IMR-90 (cell line): ENCODE measurements at regions not wholly inside any gene's neighbourhood (a gene's known extent, or its start where the extent isn't known, plus 50 kb on each side); places are given as distances from the start of the nearest gene placed in this dataset.

Experiments used
- ATAC-seq: fragments of 200-7000 bp; cut with Tn5 transposase; 2 replicates; pipeline ENCODE4 v1.9.1; 2020; ENCODE audit warnings: low read depth, mild to moderate bottlenecking, moderate library complexity
- BruUV-seq: library from RNA; stranded (reverse); fragments of 400-500 nt; replicated peaks from 2 replicates; lab custom pipeline; 2021; lab: Mats Ljungman, UMichigan
- CTCF ChIA-PET: fragments of 300-600 bp; formaldehyde crosslinking; extraction: SDS; loops from one replicate; lab custom pipeline; 2021; ENCODE audit warnings: antibody characterized with exemption; lab: Yijun Ruan, JAX
- POLR2A ChIA-PET: fragments of 300-600 bp; sonication (Branson Sonifier 250); formaldehyde crosslinking; loops from one replicate; lab custom pipeline; 2022; ENCODE audit warnings: antibody characterized with exemption; ENCODE audit not compliant: unreplicated experiment; lab: Charles Lee
- DNase-seq: peaks from one replicate; pipeline ENCODE4 v3.0.0; 2013
- H2AFZ ChIP-seq: replicated peaks from 2 replicates; pipeline ENCODE3; 2013; ENCODE audit warnings: low read length, mild to moderate bottlenecking; ENCODE audit not compliant: poor library complexity
- H2AK5ac ChIP-seq: 2 replicates; pipeline ENCODE4 v1.6.1; 2013; ENCODE audit warnings: low read depth, low read length, inconsistent platforms
- H2AK9ac ChIP-seq: replicated peaks from 2 replicates; pipeline ENCODE3; 2013; ENCODE audit warnings: mild to moderate bottlenecking, low read depth, low read length, moderate library complexity; ENCODE audit not compliant: poor library complexity
- H2BK120ac ChIP-seq: 2 replicates; pipeline ENCODE4 v1.6.1; 2013; ENCODE audit warnings: low read depth, low read length, inconsistent platforms
- H2BK15ac ChIP-seq: 3 replicates; pipeline ENCODE4 v1.6.1; 2013; ENCODE audit warnings: low read depth, low read length, inconsistent platforms
- H2BK20ac ChIP-seq: 2 replicates; pipeline ENCODE4 v1.6.1; 2013; ENCODE audit warnings: low read depth, mild to moderate bottlenecking, inconsistent platforms, low read length, moderate library complexity
- H2BK5ac ChIP-seq: 2 replicates; pipeline ENCODE4 v1.6.1; 2013; ENCODE audit warnings: mild to moderate bottlenecking, low read depth, low read length, inconsistent platforms; ENCODE audit not compliant: poor library complexity, severe bottlenecking
- H3K14ac ChIP-seq: replicated peaks from 2 replicates; pipeline ENCODE4 v1.6.1; 2013; ENCODE audit warnings: low read depth, low read length, inconsistent platforms
- H3K18ac ChIP-seq: 2 replicates; pipeline ENCODE4 v1.6.1; 2013; ENCODE audit warnings: low read depth, low read length, control low read depth
- H3K23ac ChIP-seq: 2 replicates; pipeline ENCODE4 v1.6.1; 2013; ENCODE audit warnings: low read depth, low read length, inconsistent platforms
- H3K27ac ChIP-seq: 2 replicates; pipeline ENCODE4 v1.5.1; 2013; ENCODE audit warnings: mild to moderate bottlenecking, control low read depth, low read length; ENCODE audit not compliant: insufficient read depth
- H3K27me3 ChIP-seq: 2 replicates; pipeline ENCODE4 v1.6.1; 2013; ENCODE audit warnings: low read length; ENCODE audit not compliant: control insufficient read depth, insufficient read depth
- H3K36me3 ChIP-seq: 2 replicates; pipeline ENCODE4 v1.6.1; 2013; ENCODE audit warnings: low read length, mixed read lengths; ENCODE audit not compliant: control insufficient read depth, insufficient read depth
- H3K4ac ChIP-seq: 2 replicates; pipeline ENCODE4 v1.6.1; 2013; ENCODE audit warnings: low read depth, low read length, inconsistent platforms
- H3K4me1 ChIP-seq: 2 replicates; pipeline ENCODE4 v1.6.1; 2013; ENCODE audit warnings: low read length, mixed read lengths; ENCODE audit not compliant: control insufficient read depth, insufficient read depth
- H3K4me2 ChIP-seq: 2 replicates; pipeline ENCODE4 v1.6.1; 2013; ENCODE audit warnings: low read depth, mild to moderate bottlenecking, control low read depth, low read length, moderate library complexity
- H3K4me3 ChIP-seq: 2 replicates; pipeline ENCODE4 v1.5.1; 2013; ENCODE audit warnings: low read depth, mild to moderate bottlenecking, control low read depth, low read length, moderate library complexity; ENCODE audit not compliant: insufficient read depth
- H3K56ac ChIP-seq: 2 replicates; pipeline ENCODE4 v1.6.1; 2013; ENCODE audit warnings: low read length, inconsistent platforms; ENCODE audit not compliant: insufficient read depth; ENCODE audit errors: extremely low read depth
- H3K79me1 ChIP-seq, 2 experiments: 2 replicates each; pipeline ENCODE4 v1.6.1; 2013; ENCODE audit warnings: low read length in 2 of 2, inconsistent platforms in 1 of 2, low read depth in 1 of 2
- H3K9ac ChIP-seq: 2 replicates; pipeline ENCODE4 v1.6.1; 2013; ENCODE audit warnings: low read depth, low read length, control low read depth
- H3K9me1 ChIP-seq: 2 replicates; pipeline ENCODE4 v1.6.1; 2013; ENCODE audit warnings: low read length, inconsistent platforms; ENCODE audit not compliant: insufficient read depth
- H3K9me3 ChIP-seq: 2 replicates; pipeline ENCODE4 v1.6.1; 2013; ENCODE audit warnings: low read length; ENCODE audit not compliant: control insufficient read depth, insufficient read depth
- H4K20me1 ChIP-seq: 2 replicates; pipeline ENCODE4 v1.6.1; 2013; ENCODE audit warnings: low read length, inconsistent platforms; ENCODE audit not compliant: insufficient read depth
- H4K5ac ChIP-seq: 2 replicates; pipeline ENCODE4 v1.6.1; 2013; ENCODE audit warnings: mild to moderate bottlenecking, low read depth, low read length, control low read depth
- H4K8ac ChIP-seq, 2 experiments: 2 replicates each; pipeline ENCODE4 v1.6.1; 2013; ENCODE audit warnings: low read depth in 2 of 2, low read length in 2 of 2, control low read depth in 1 of 2, inconsistent platforms in 1 of 2
- H4K91ac ChIP-seq: 2 replicates; pipeline ENCODE4 v1.6.1; 2013; ENCODE audit warnings: low read depth, low read length, inconsistent platforms; ENCODE audit not compliant: insufficient read depth
- BHLHE40 ChIP-seq: fragments of 150-350 bp; IDR thresholded peaks from 2 replicates; pipeline ENCODE4 v1.6.1; 2016; ENCODE audit warnings: mild to moderate bottlenecking, low read depth, low read length
- CEBPB ChIP-seq: IDR thresholded peaks from 2 replicates; pipeline ENCODE4 v1.6.1; 2012; ENCODE audit warnings: low read depth, low read length, improper control_type of control experiment
- CHD1 ChIP-seq: IDR thresholded peaks from 2 replicates; pipeline ENCODE4 v1.6.1; 2012; ENCODE audit warnings: low read depth, low read length, improper control_type of control experiment
- CTCF ChIP-seq: conservative IDR thresholded peaks from 2 replicates; pipeline ENCODE4 v1.5.1; 2012; ENCODE audit warnings: mild to moderate bottlenecking, low read depth, low read length, improper control_type of control experiment
- ELK1 ChIP-seq: fragments of 150-350 bp; IDR thresholded peaks from 2 replicates; pipeline ENCODE4 v1.6.1; 2016; ENCODE audit warnings: low read depth, mild to moderate bottlenecking, low read length, moderate library complexity, borderline replicate concordance
- FOS ChIP-seq: fragments of 150-350 bp; IDR thresholded peaks from 2 replicates; pipeline ENCODE4 v1.6.1; 2016; ENCODE audit warnings: low read depth, low read length
- MAFK ChIP-seq: IDR thresholded peaks from 2 replicates; pipeline ENCODE4 v1.6.1; 2012; ENCODE audit warnings: low read depth, low read length, improper control_type of control experiment
- MAZ ChIP-seq: IDR thresholded peaks from 2 replicates; pipeline ENCODE4 v1.6.1; 2012; ENCODE audit warnings: low read depth, mild to moderate bottlenecking, low read length, improper control_type of control experiment, moderate library complexity, borderline replicate concordance
- MXI1 ChIP-seq: IDR thresholded peaks from 2 replicates; pipeline ENCODE4 v1.6.1; 2012; ENCODE audit warnings: low read depth, mild to moderate bottlenecking, low read length, moderate library complexity, borderline replicate concordance
- NFE2L2 ChIP-seq: fragments of 150-350 bp; IDR thresholded peaks from 2 replicates; pipeline ENCODE4 v1.6.1; 2016; ENCODE audit warnings: low read depth, mild to moderate bottlenecking, low read length
- POLR2A ChIP-seq: IDR thresholded peaks from 2 replicates; pipeline ENCODE4 v1.6.1; 2012; ENCODE audit warnings: mild to moderate bottlenecking, low read depth, low read length
- RAD21 ChIP-seq: IDR thresholded peaks from 2 replicates; pipeline ENCODE4 v1.6.1; 2012; ENCODE audit warnings: low read length, improper control_type of control experiment
- RCOR1 ChIP-seq: IDR thresholded peaks from 2 replicates; pipeline ENCODE4 v1.6.1; 2012; ENCODE audit warnings: mild to moderate bottlenecking, low read length, improper control_type of control experiment; ENCODE audit not compliant: insufficient replicate concordance
- RFX5 ChIP-seq: IDR thresholded peaks from 2 replicates; pipeline ENCODE4 v1.8.0; 2012; ENCODE audit warnings: low read depth, mild to moderate bottlenecking, low read length, moderate library complexity
- SMC3 ChIP-seq: fragments of 150-350 bp; IDR thresholded peaks from 2 replicates; pipeline ENCODE4 v1.6.1; 2016; ENCODE audit warnings: low read depth, mild to moderate bottlenecking, antibody characterized with exemption, low read length, moderate library complexity
- USF2 ChIP-seq: fragments of 150-350 bp; IDR thresholded peaks from 2 replicates; pipeline ENCODE4 v1.6.1; 2017; ENCODE audit warnings: mild to moderate bottlenecking, antibody characterized with exemption, low read length, low read depth
- WGBS, 2 experiments: methylation state at CpG; one replicate each; pipeline versions ENCODE4 v1.1.5 to v1.1.7; 2013; ENCODE audit warnings: missing lambda C conversion rate in 2 of 2; ENCODE audit not compliant: insufficient read length in 1 of 2; ENCODE audit errors: extremely low coverage in 2 of 2; 5-methylcytosine and 5-hydroxymethylcytosine counted together
- dilution Hi-C: fragments of 300-500 bp; cut with HindIII; formaldehyde crosslinking; loops from one replicate; pipeline ENCODE4 v1.14.3; 2018; ENCODE audit warnings: low sequenced_read_pairs; ENCODE audit not compliant: unreplicated experiment
- in situ Hi-C: fragments of 300-500 bp; cut with MboI; formaldehyde crosslinking; loops from 3 replicates; pipeline ENCODE4 v1.14.3; 2019; ENCODE audit warnings: low sequenced_read_pairs, inconsistent platforms, mixed read lengths
- intact Hi-C: fragments of 100-400 bp; cut with micrococcal nuclease; formaldehyde crosslinking; loops from 2 replicates; pipeline ENCODE4 v1.10.0; 2022

GRCh38 chr11:105447936-105448702 lies 161.8 kb upstream of the GRIA4 start:
- Histone ChIP-seq H4K91ac (no peak overlapping the region), H4K8ac (no peak overlapping the region), H3K4me1 (no peaks in the 10 kb centered on the region), H3K27me3 (no peaks in the 10 kb centered on the region), H3K14ac (no peak overlapping the region), H3K79me1 (no peaks in the 10 kb centered on the region), H2BK120ac (no peak overlapping the region), H2BK20ac (no peak overlapping the region), H2AK5ac (no peak overlapping the region), H4K5ac (no peak overlapping the region), H2AFZ (no peak overlapping the region), H2BK15ac (no peak overlapping the region), H3K23ac (no peak overlapping the region), H3K4me3 (no peak overlapping the region), H3K9me1 (no peaks in the 10 kb centered on the region), H3K56ac (no peak overlapping the region), H4K20me1 (no peaks in the 10 kb centered on the region), H2BK5ac (no peak overlapping the region), H3K27ac (no peak overlapping the region), H3K9me3 (peaks cover 10% of the 10 kb centered on the region), H3K9ac (no peak overlapping the region), H3K4me2 (no peak overlapping the region), H2AK9ac (no peak overlapping the region), H3K36me3 (no peaks in the 10 kb centered on the region), H3K18ac (no peak overlapping the region), H3K4ac (no peak overlapping the region)
- TF ChIP-seq CHD1 (no peak), MAFK (no peak), CTCF (no peak), MAZ (no peak), USF2 (no peak), POLR2A (no peak), SMC3 (no peak), RAD21 (no peak), MXI1 (no peak), NFE2L2 (no peak), FOS (no peak), BHLHE40 (no peak), RCOR1 (no peak), ELK1 (no peak), CEBPB (no peak), RFX5 (no peak)
- ChIA-PET CTCF (interaction anchor here (0.6 kb wide), 1 partner anchor 38 kb away, joined by 3 read pairs; no protein-coding TSS in a partner anchor), POLR2A (no interaction called here)
- intact Hi-C loops (no loop called here), dilution Hi-C loops (no loop called here), in situ Hi-C loops (no loop called here)
- DNase-seq, result no peak
- BruUV-seq, result no TSS peak
- ATAC-seq, result no peak
- no CpG with 5 or more reads among the region's 1 CpG for WGBS, 2 experiments
